ENCODE measurements at regions not wholly inside any gene's neighbourhood (a gene's known extent, or its start where the extent isn't known, plus 50 kb on each side); places are given as distances from the start of the nearest gene placed in this dataset.

GRCh38 chr15:95078003-95078402, 846.6 kb downstream of the MCTP2 start:
- TF ChIP-seq EZH2 (IDR thresholded peaks at IDR 0.05; ENCODE audit: borderline replicate concordance, low read length) = no peak
- TF ChIP-seq, protein P1, sequence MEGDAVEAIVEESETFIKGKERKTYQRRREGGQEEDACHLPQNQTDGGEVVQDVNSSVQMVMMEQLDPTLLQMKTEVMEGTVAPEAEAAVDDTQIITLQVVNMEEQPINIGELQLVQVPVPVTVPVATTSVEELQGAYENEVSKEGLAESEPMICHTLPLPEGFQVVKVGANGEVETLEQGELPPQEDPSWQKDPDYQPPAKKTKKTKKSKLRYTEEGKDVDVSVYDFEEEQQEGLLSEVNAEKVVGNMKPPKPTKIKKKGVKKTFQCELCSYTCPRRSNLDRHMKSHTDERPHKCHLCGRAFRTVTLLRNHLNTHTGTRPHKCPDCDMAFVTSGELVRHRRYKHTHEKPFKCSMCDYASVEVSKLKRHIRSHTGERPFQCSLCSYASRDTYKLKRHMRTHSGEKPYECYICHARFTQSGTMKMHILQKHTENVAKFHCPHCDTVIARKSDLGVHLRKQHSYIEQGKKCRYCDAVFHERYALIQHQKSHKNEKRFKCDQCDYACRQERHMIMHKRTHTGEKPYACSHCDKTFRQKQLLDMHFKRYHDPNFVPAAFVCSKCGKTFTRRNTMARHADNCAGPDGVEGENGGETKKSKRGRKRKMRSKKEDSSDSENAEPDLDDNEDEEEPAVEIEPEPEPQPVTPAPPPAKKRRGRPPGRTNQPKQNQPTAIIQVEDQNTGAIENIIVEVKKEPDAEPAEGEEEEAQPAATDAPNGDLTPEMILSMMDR (IDR thresholded peaks at IDR 0.05; ENCODE audit: low read length) = no peak
